ENCODE measurements at regions not wholly inside any gene's neighbourhood (a gene's known extent, or its start where the extent isn't known, plus 50 kb on each side); places are given as distances from the start of the nearest gene placed in this dataset.
A peak's percentile ranks its signal among the peaks of the same experiment; 100 is the strongest.
"Not testable (repeated sequence)": the region's sequence is repeated elsewhere in the genome, so short reads cannot be mapped to it uniquely, and the experiment has no call there.

- no peak for DNase-seq (ENCODE audit: insufficient read length, low spot score)
- FAIRE-seq, result no peak
- no peak for TF ChIP-seq POLR2A (IDR thresholded peaks at IDR 0.05; ENCODE audit: low read depth, low read length)
- TF ChIP-seq POLR2AphosphoS5 (IDR thresholded peaks at IDR 0.05; ENCODE audit: low read depth, low read length), result no peak
- TF ChIP-seq PAX5 (IDR thresholded peaks at IDR 0.05; ENCODE audit: insufficient read depth, low read length, severe bottlenecking), result no peak
- TF ChIP-seq TAF1 (IDR thresholded peaks at IDR 0.05; ENCODE audit: low read depth, low read length), result no peak
- no peak for TF ChIP-seq SPI1 (IDR thresholded peaks at IDR 0.05; ENCODE audit: low read depth, low read length)
- TF ChIP-seq POU2F2 (IDR thresholded peaks at IDR 0.05; ENCODE audit: low read depth, low read length), result no peak
These were observed 390.9 kb downstream of the SEC14L1 start for GRCh38 chr17:77531641-77532040.

- DNase-seq (ENCODE audit: insufficient read length, low spot score); FAIRE-seq: not testable (repeated sequence)
These were observed 392.9 kb downstream of the SEC14L1 start for GRCh38 chr17:77533697-77534096.

DNA sequence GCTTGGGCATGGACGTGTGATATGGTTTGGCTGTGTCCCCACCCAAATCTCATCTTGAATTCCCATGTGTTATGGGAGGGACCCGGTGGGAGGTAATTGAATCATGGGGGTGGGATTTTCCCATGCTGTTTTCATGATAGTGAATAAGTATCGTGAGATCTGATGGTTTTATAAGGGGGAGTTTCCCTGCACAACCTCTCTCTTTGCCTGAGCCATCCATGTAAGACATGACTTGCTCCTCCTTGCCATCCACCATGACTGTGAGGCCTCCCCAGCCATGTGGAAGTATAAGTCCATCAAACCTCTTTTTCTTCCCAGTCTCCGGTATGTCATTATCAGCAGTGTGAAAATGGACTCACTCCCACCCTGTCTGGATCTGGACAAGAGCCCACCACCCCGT, 393.4 kb downstream of the SEC14L1 start:
- TF ChIP-seq SPI1 (IDR thresholded peaks at IDR 0.05; ENCODE audit: low read depth, low read length) (no peak), POLR2AphosphoS5 (IDR thresholded peaks at IDR 0.05; ENCODE audit: low read depth, low read length) (no peak), POLR2A (IDR thresholded peaks at IDR 0.05; ENCODE audit: low read depth, low read length) (no peak), POU2F2 (IDR thresholded peaks at IDR 0.05; ENCODE audit: low read depth, low read length) (no peak), TAF1 (IDR thresholded peaks at IDR 0.05; ENCODE audit: low read depth, low read length) (no peak), PAX5 (IDR thresholded peaks at IDR 0.05; ENCODE audit: insufficient read depth, low read length, severe bottlenecking) (no peak)
- FAIRE-seq (no peak), DNase-seq (ENCODE audit: insufficient read length, low spot score) (no peak)

DNA sequence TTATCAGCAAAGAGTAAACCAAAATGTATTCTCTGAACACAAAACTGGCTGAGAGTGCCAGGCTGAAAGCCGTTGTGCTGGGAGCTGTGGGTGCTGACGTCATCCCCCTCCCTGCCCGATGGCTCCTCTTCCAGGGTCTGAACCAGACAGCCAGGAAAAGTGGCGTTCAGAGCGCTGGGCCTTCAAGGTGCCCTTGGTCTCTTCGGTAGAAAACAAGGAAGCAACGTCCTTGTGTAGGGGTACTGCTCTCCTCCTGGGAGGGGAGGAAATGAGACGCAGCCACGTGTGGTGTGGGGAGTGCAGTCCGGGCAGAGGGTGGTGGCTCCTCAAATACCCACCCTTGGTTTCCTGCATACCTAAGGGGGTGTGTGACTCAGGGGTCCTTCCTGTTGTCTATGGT, 394.7 kb downstream of the SEC14L1 start:
- DNase-seq (ENCODE audit: insufficient read length, low spot score), result no peak
- no peak for FAIRE-seq
- TF ChIP-seq POLR2AphosphoS5 (IDR thresholded peaks at IDR 0.05; ENCODE audit: low read depth, low read length), result no peak
- TF ChIP-seq PAX5 (IDR thresholded peaks at IDR 0.05; ENCODE audit: insufficient read depth, low read length, severe bottlenecking), result no peak
- TF ChIP-seq SPI1 (IDR thresholded peaks at IDR 0.05; ENCODE audit: low read depth, low read length), result no peak
- TF ChIP-seq TAF1 (IDR thresholded peaks at IDR 0.05; ENCODE audit: low read depth, low read length), result no peak
- no peak for TF ChIP-seq POLR2A (IDR thresholded peaks at IDR 0.05; ENCODE audit: low read depth, low read length)

DNA sequence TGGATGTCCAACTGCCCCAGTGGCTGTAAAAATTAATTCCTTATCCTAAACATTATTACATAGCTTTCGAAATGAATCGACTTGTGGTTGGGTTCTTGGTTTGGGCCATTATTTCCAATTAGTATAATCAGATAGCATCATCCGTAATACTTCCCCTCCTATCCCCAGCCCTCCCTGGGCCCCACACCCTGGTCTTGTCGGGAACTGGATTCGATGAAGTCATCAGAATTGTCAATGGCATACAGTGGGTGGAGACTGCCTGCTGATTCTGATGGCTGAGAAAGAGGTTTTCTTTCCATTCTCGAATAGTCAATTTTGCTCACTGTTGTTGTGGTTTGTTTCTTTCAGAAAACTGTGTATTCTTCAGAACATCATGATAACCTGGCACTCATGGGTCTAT, 395.1 kb downstream of the SEC14L1 start:
- no peak for TF ChIP-seq POLR2AphosphoS5 (IDR thresholded peaks at IDR 0.05; ENCODE audit: low read depth, low read length)
- TF ChIP-seq TAF1 (IDR thresholded peaks at IDR 0.05; ENCODE audit: low read depth, low read length), result no peak
- no peak for TF ChIP-seq POU2F2 (IDR thresholded peaks at IDR 0.05; ENCODE audit: low read depth, low read length)
- no peak for TF ChIP-seq PAX5 (IDR thresholded peaks at IDR 0.05; ENCODE audit: insufficient read depth, low read length, severe bottlenecking)
- TF ChIP-seq POLR2A (IDR thresholded peaks at IDR 0.05; ENCODE audit: low read depth, low read length), result no peak
- no peak for TF ChIP-seq SPI1 (IDR thresholded peaks at IDR 0.05; ENCODE audit: low read depth, low read length)
- no peak for DNase-seq (ENCODE audit: insufficient read length, low spot score)
- FAIRE-seq, result no peak

DNA sequence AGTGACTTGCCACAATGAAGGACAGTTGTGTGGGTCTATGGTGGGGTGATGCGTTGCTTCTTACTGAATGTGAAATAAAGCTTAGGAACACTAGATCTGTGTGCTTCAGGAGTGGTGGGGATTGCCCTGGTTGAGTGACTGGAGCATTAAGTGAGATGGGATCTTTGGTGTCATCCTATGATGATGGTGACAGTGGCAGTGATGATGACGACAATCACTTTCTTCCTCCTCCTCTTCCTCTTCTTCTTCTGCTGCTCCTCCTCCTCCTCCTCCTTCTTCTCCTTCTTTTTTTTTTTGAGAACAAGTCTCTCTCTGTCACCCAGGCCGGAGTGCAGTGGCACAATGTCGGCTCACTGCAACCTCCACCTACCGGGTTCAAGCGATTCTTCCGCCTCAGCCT, 396.8 kb downstream of the SEC14L1 start:
- TF ChIP-seq POLR2A (IDR thresholded peaks at IDR 0.05; ENCODE audit: low read depth, low read length) (no peak), PAX5 (IDR thresholded peaks at IDR 0.05; ENCODE audit: insufficient read depth, low read length, severe bottlenecking) (no peak), SPI1 (IDR thresholded peaks at IDR 0.05; ENCODE audit: low read depth, low read length) (no peak), TAF1 (IDR thresholded peaks at IDR 0.05; ENCODE audit: low read depth, low read length) (no peak)
- FAIRE-seq (no peak), DNase-seq (ENCODE audit: insufficient read length, low spot score) (no peak)

- no peak for TF ChIP-seq POU2F2 (IDR thresholded peaks at IDR 0.05; ENCODE audit: low read depth, low read length)
- no peak for TF ChIP-seq PAX5 (IDR thresholded peaks at IDR 0.05; ENCODE audit: insufficient read depth, low read length, severe bottlenecking)
- no peak for FAIRE-seq
- DNase-seq (ENCODE audit: insufficient read length, low spot score), result no peak
These were observed 399.8 kb downstream of the SEC14L1 start for GRCh38 chr17:77540531-77540930.

- TF ChIP-seq PAX5 (IDR thresholded peaks at IDR 0.05; ENCODE audit: insufficient read depth, low read length, severe bottlenecking), result no peak
- no peak for TF ChIP-seq TAF1 (IDR thresholded peaks at IDR 0.05; ENCODE audit: low read depth, low read length)
- no peak for TF ChIP-seq POLR2AphosphoS5 (IDR thresholded peaks at IDR 0.05; ENCODE audit: low read depth, low read length)
- TF ChIP-seq POLR2A (IDR thresholded peaks at IDR 0.05; ENCODE audit: low read depth, low read length), result no peak
- no peak for TF ChIP-seq POU2F2 (IDR thresholded peaks at IDR 0.05; ENCODE audit: low read depth, low read length)
- no peak for TF ChIP-seq SPI1 (IDR thresholded peaks at IDR 0.05; ENCODE audit: low read depth, low read length)
- DNase-seq (ENCODE audit: insufficient read length, low spot score), result no peak
- no peak for FAIRE-seq
These were observed 400.2 kb downstream of the SEC14L1 start for GRCh38 chr17:77540975-77541374.

DNA sequence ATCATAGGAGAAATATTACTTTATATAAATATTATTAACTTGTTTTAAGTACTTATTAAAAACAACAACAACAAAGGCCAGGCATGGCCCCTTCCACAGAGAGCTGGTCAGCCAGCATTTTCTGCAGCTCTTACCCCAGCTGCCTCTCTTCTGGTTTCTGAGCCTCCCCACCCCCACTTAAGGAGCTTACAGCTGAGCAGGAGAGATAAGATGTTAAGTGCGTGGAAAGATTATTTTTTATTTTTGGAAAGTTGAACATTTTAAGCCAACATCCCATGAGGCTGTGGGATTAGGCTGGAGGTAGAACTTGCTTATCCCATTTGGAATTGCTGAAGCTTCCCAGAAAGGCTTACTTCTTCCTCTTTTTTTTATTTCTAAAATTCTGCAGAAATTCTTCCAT, 401.2 kb downstream of the SEC14L1 start:
- DNase-seq (ENCODE audit: insufficient read length, low spot score), result no peak
- TF ChIP-seq SPI1 (IDR thresholded peaks at IDR 0.05; ENCODE audit: low read depth, low read length) (no peak), TAF1 (IDR thresholded peaks at IDR 0.05; ENCODE audit: low read depth, low read length) (no peak), POU2F2 (IDR thresholded peaks at IDR 0.05; ENCODE audit: low read depth, low read length) (no peak), POLR2A (IDR thresholded peaks at IDR 0.05; ENCODE audit: low read depth, low read length) (no peak), POLR2AphosphoS5 (IDR thresholded peaks at IDR 0.05; ENCODE audit: low read depth, low read length) (no peak), PAX5 (IDR thresholded peaks at IDR 0.05; ENCODE audit: insufficient read depth, low read length, severe bottlenecking) (no peak)
- no peak for FAIRE-seq

GRCh38 chr17:77542551-77543490, 402.1 kb downstream of the SEC14L1 start:
- no peak for FAIRE-seq

More at GRCh38 chr17:77542551-77543490, 402.1 kb downstream of the SEC14L1 start:
- no peak for TF ChIP-seq TAF1 (IDR thresholded peaks at IDR 0.05; ENCODE audit: low read depth, low read length)
- TF ChIP-seq SPI1 (IDR thresholded peaks at IDR 0.05; ENCODE audit: low read depth, low read length), result no peak
- no peak for TF ChIP-seq PAX5 (IDR thresholded peaks at IDR 0.05; ENCODE audit: insufficient read depth, low read length, severe bottlenecking)
- no peak for TF ChIP-seq POU2F2 (IDR thresholded peaks at IDR 0.05; ENCODE audit: low read depth, low read length)
- TF ChIP-seq POLR2A (IDR thresholded peaks at IDR 0.05; ENCODE audit: low read depth, low read length), result no peak
- no peak for TF ChIP-seq POLR2AphosphoS5 (IDR thresholded peaks at IDR 0.05; ENCODE audit: low read depth, low read length)
- peak; percentile 56 for DNase-seq (ENCODE audit: insufficient read length, low spot score)
